Uterus (tissue), 3 donors: ENCODE measurements at regions not wholly inside any gene's neighbourhood (a gene's known extent, or its start where the extent isn't known, plus 50 kb on each side); places are given as distances from the start of the nearest gene placed in this dataset.

Source experiments
- DNase-seq, 2 donors: peaks; one replicate each; pipeline ENCODE4 v3.0.0-alpha.2; 2019 to 2020
- H3K27ac ChIP-seq, 2 donors: fragments of 200-600 bp; sonication (generic); 1 replicate in 1 of 2; 2 replicates in 1 of 2; pipeline ENCODE4 v1.5.1; 2016 to 2018
- H3K27me3 ChIP-seq, 2 donors: fragments of 200-600 bp; sonication (generic); one replicate each; pipeline ENCODE4 v1.5.1; 2018 to 2019; ENCODE audit warnings: control low read depth in 1 of 2
- H3K36me3 ChIP-seq, 2 donors: fragments of 200-600 bp; sonication (generic); one replicate each; pipeline ENCODE4 v1.5.1; 2019; ENCODE audit warnings: control low read depth in 1 of 2
- H3K4me1 ChIP-seq, 2 donors: fragments of 200-600 bp; sonication (generic); one replicate each; pipeline ENCODE4 v1.5.1; 2018 to 2019; ENCODE audit warnings: control low read depth in 1 of 2
- H3K4me3 ChIP-seq, 2 donors: fragments of 200-600 bp; sonication (generic); 1 replicate in 1 of 2; 2 replicates in 1 of 2; pipeline ENCODE4 v1.5.1; 2018 to 2019; ENCODE audit warnings: mild to moderate bottlenecking in 1 of 2
- H3K9me3 ChIP-seq, 2 donors: fragments of 200-600 bp; sonication (generic); one replicate each; pipeline ENCODE4 v1.5.1; 2019; ENCODE audit warnings: control low read depth in 1 of 2
- POLR2A ChIP-seq, 2 donors: fragments of 450-650 bp; IDR thresholded peaks; one replicate each; pipeline ENCODE4 v1.6.1; 2016; ENCODE audit warnings: antibody characterized with exemption in 2 of 2, mild to moderate bottlenecking in 1 of 2, moderate library complexity in 1 of 2
- intact Hi-C: fragments of 100-400 bp; cut with DNase I; formaldehyde crosslinking; loops from one replicate; pipeline ENCODE4 v1.15.1; 2023; ENCODE audit warnings: low total_unique reads
- TF ChIP-seq, protein P1 (sequence below), 4 experiments: fragments of 200-600 bp in 2 of 4; fragments of 450-650 bp in 2 of 4; sonication (generic) in 2 of 4; IDR thresholded peaks; one replicate each; pipeline ENCODE4 v1.5.1; 2016 to 2019; ENCODE audit warnings: antibody characterized with exemption in 4 of 4, mild to moderate bottlenecking in 2 of 4, moderate library complexity in 1 of 4
- donor health status: DM: yes; HTN: yes; CAD: no.

DNA sequence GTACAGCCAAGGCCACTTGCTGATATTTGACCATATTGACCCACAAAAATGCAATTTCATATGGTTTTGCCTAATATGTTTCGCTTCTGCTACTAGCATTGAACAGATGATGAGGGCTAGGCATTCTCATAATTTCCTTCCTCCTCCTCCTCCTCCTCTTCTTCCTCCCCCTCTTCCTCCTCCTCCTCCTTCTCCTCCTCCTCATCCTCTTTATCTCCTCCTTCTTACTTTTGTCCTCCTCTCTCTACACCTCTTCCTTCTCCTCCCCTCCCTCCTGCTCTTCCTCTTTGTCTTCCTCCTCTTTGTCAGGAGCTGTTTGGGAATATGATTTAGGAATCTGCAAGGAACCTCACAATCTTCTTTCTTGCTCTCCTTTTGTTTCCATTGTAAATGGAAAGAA, 133.9 kb upstream of the CELF2 start:
- TF ChIP-seq, protein P1, sequence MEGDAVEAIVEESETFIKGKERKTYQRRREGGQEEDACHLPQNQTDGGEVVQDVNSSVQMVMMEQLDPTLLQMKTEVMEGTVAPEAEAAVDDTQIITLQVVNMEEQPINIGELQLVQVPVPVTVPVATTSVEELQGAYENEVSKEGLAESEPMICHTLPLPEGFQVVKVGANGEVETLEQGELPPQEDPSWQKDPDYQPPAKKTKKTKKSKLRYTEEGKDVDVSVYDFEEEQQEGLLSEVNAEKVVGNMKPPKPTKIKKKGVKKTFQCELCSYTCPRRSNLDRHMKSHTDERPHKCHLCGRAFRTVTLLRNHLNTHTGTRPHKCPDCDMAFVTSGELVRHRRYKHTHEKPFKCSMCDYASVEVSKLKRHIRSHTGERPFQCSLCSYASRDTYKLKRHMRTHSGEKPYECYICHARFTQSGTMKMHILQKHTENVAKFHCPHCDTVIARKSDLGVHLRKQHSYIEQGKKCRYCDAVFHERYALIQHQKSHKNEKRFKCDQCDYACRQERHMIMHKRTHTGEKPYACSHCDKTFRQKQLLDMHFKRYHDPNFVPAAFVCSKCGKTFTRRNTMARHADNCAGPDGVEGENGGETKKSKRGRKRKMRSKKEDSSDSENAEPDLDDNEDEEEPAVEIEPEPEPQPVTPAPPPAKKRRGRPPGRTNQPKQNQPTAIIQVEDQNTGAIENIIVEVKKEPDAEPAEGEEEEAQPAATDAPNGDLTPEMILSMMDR (IDR thresholded peaks at IDR 0.05) = no peak
- TF ChIP-seq POLR2A (IDR thresholded peaks at IDR 0.05) = no peak
- H3K4me3 ChIP-seq = no peak overlapping the region
- H3K36me3 ChIP-seq = no peaks in the 10 kb centered on the region
- no peak for DNase-seq
- no peaks in the 10 kb centered on the region for H3K4me1 ChIP-seq
- no peak overlapping the region for H3K27ac ChIP-seq
- intact Hi-C loops = no loop called here
- H3K27me3 ChIP-seq = no peaks in the 10 kb centered on the region
- no peaks in the 10 kb centered on the region for H3K9me3 ChIP-seq

GRCh38 chr10:10886861-10887531, 130.7 kb upstream of the CELF2 start:
- Histone ChIP-seq H3K9me3 (no peaks in the 10 kb centered on the region), H3K4me1 (no peaks in the 10 kb centered on the region), H3K27me3 (no peaks in the 10 kb centered on the region), H3K4me3 (no peak overlapping the region), H3K36me3 (no peaks in the 10 kb centered on the region), H3K27ac (no peak overlapping the region)
- no peak for TF ChIP-seq POLR2A (IDR thresholded peaks at IDR 0.05)
- TF ChIP-seq, protein P1 (IDR thresholded peaks at IDR 0.05) = no peak
- no peak for DNase-seq
- intact Hi-C loops = no loop called here

- intact Hi-C loops = no loop called here
- Histone ChIP-seq H3K36me3 (no peaks in the 10 kb centered on the region), H3K27me3 (no peaks in the 10 kb centered on the region), H3K4me1 (no peaks in the 10 kb centered on the region), H3K9me3 (no peaks in the 10 kb centered on the region), H3K4me3 (no peak overlapping the region), H3K27ac (no peak overlapping the region)
- TF ChIP-seq, protein P1 (IDR thresholded peaks at IDR 0.05) = no peak
- TF ChIP-seq POLR2A (IDR thresholded peaks at IDR 0.05) = no peak
- DNase-seq = no peak
These were observed 126.3 kb upstream of the CELF2 start for GRCh38 chr10:10891124-10892082.

- Histone ChIP-seq H3K27me3 (no peaks in the 10 kb centered on the region), H3K27ac (no peak overlapping the region), H3K4me3 (no peak overlapping the region), H3K9me3 (no peaks in the 10 kb centered on the region), H3K36me3 (no peaks in the 10 kb centered on the region), H3K4me1 (no peaks in the 10 kb centered on the region)
- DNase-seq = no peak
- TF ChIP-seq, protein P1 (IDR thresholded peaks at IDR 0.05) = no peak
- TF ChIP-seq POLR2A (IDR thresholded peaks at IDR 0.05) = no peak
- intact Hi-C loops = no loop called here
These were observed 125.3 kb upstream of the CELF2 start for GRCh38 chr10:10892290-10892875.

- Histone ChIP-seq H3K27ac (no peak overlapping the region), H3K4me1 (no peaks in the 10 kb centered on the region), H3K36me3 (no peaks in the 10 kb centered on the region), H3K9me3 (no peaks in the 10 kb centered on the region), H3K27me3 (no peaks in the 10 kb centered on the region), H3K4me3 (no peak overlapping the region)
- DNase-seq = no peak
- intact Hi-C loops = no loop called here
- TF ChIP-seq POLR2A (IDR thresholded peaks at IDR 0.05) = no peak
- TF ChIP-seq, protein P1 (IDR thresholded peaks at IDR 0.05) = no peak
These were observed 120.3 kb upstream of the CELF2 start for GRCh38 chr10:10897400-10897799.
